GM19035 (cell line): ENCODE measurements at regions not wholly inside any gene's neighbourhood (a gene's known extent, or its start where the extent isn't known, plus 50 kb on each side); places are given as distances from the start of the nearest gene placed in this dataset.

ENCODE experiments used
- ATAC-seq: cut with Tn5 transposase; IDR thresholded peaks from one replicate; pipeline ENCODE4 v1.9.1; 2021; ENCODE audit not compliant: unreplicated experiment

DNA sequence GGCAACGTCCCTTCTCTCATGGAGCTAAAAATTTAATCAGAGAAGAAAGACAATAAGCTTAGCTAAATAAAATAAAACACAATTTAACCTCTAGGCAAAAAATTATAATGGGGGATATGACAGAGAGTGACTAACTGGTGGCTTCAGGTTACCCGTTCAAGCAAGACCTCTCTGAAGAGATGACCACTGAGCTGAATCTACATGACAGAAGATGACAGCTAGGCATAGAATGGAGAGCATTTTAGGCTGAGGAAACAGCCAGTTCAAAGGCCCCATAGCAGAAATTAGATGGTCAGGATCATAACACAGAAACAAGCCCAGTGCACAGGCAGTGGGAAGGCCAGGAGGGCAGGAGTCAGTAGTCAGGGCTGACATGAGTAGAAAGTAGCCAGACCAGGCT is 1094.3 kb downstream of the VRK1 start:
- no peak for ATAC-seq

DNA sequence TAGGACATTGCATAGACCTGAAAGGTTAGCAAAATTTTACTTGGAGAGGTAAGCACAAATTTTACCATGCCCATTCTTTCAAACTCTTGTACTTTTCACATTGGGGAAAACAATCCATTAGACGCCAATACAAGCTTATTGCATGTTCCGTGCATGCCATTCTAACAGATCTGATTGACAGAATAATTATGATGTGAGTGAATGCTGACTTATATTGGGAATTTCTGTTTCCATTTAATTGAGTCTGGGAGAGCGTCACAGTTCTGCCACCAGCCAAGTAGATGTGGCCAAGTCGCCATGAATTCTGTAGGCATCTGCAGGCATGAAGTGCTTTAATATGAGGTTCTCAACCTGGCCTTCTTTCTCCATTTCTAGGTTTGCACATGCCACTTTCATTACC is 1097.4 kb downstream of the VRK1 start:
- ATAC-seq = no peak

DNA sequence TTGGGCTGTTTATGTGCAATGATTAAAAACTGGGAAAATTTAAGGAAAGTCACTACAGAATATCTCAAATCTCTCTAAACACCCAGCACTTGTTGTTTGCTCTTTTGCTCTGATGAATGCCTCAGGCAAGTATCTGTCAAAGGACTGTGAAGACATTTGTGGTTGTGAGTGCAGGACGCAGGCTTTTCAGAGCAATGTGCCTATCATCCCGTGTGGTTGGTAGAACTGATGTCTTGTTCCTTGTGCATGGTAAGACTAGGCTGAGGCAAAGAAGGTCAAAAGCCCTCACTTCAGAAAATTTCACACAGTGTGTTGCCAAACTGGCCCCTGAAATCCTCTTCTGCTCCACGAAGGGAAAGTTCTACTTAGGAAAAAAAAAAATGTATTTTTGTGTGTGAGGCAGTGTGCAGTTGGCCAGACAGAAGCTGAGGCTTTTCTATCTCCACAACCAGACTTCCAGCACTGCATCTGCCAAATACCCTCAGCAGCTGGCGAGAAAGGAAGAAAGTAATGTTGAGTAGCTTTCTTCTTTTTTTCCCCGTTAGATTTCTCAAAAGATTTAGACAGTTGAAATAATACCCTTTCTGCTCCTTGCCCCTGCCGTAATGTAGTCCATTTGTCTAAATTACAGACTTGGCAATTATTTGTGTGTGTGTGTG is 1103.1 kb downstream of the VRK1 start:
- ATAC-seq = no peak

DNA sequence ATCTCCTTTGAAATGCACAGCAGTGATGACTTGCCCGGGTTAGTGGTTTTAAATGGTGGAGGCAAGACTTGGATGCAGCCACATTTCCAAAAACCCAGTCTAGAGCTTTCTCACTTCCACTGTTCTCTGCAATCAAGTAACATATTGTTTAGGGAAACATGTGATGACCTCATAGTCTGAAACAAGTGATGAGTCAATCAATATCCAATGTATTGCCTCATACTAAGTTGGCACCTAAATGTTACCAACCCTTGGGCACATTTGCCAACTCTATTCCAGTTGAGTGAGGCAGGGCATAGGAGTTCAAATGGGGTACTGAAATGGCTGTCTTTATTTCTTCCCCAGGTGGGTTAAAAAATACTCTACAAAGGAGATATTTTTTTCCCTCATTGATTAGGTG is 1105.4 kb downstream of the VRK1 start:
- no peak for ATAC-seq

DNA sequence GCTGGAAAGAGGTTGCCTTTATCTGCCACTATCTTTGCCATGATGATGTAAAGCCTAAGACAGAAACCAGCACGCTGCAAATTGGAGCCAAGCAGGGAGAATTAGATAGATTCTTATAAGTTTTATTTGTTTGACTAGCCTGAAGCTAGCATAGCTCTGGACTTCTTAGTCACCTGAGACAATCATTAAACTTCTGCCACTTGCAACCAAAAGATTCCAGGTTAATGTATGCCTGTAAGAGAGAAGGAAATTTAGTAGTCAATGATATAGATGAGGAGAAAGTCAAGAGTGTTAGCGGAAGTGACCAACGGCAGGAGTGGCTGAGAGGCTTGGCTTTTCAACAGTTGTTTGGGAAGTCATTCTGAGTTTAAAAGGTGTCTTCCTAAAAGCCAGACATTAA is 1106.6 kb downstream of the VRK1 start:
- ATAC-seq = no peak

DNA sequence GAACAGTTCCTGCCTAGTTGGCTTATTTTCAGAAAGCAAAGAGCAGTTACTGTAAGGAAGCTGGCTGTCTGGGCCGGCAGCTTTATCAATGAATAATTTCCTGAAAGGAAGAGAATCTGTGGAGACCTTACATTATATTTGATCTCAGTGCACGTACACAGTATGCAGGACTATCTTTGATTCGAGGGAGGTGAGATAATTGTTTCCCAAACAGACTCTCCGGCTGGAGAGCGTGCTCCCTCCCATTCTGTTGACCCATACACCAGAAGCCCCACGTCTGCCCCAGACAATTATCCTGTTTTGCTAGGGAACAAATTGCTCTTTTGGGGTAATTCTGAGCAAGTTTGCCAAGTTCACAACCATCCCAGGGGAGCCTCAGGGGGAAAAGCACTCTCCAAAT is 1115.0 kb downstream of the VRK1 start:
- ATAC-seq = no peak

DNA sequence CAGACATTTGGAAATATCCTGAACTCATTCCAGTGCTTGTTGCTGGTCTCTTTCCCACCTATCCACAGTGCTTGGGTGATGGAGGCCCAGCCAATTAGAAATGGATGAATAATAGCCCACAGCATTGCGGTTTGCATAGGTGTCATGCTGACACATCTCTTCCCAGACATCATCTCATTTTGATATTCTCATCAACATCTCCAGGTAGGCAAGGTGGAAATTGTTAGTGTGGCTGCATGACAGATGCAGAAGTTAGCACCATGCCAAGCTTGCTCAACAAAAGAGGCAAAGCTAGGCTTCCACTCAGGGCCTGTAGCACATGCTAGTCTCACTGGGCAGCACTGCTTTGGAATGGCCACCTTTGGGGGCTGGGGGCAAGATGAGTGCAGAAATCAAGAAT is 1118.9 kb downstream of the VRK1 start:
- ATAC-seq = no peak

DNA sequence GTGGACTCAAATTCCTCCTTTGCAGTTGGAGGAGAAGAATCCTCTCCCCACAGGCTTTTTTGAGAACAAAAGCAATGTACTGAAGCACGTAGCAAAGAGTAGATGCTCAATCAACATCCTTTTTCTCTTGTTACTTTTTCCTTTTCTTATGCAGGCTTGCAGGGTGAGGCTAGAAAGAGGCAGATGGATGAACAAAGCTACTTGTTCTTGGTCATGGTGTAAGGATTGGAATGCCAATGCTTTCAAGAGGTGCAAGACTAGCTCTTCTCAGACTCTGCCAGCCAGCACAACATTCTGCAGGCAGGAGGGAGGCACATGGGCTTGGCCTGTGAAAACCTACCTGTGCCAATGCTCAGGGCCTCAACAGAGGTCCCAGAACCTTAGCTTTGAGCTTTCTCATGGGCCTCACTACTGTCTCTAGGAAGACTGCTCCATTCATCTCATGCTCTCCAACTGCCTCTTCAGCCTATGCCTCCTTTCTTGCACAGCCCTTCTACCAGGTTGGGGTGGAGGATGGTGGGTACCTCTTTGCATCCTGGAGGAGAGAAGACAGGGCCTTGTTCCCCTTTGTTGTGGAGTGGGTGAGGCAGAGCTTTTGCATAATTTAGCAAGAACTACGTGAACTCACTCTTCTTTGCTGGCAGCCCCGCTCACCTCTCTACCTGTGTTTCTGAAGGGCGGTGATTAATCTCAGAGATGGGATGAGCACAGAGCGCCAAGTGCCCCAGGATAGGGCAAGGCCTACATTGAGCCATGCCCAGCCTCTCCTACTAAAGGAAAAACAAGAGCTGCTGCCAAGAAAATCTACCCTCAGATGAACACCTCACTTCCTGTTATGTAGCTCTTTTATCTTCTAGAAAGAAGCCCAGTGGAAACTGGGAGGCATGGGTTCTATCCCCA is 1119.7 kb downstream of the VRK1 start:
- no peak for ATAC-seq

DNA sequence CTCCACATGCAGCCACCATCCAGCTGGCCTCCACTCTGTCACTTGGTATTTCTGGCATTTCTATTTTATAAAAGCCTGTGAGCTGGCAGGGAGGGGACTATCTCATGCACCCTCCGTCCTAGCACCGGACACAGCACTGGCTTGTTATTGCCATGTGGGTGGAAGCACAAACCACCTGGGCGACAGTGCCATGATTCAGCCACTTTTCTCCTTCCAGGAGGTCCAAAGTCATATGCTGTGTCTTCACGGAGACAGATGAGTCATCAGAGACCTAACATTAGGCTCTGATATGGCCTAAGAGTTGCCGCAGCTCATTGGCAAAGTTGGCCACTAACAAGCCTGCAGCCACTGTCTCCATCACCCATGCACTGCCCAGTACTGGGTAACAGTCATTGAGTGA is 1123.0 kb downstream of the VRK1 start:
- no peak for ATAC-seq

DNA sequence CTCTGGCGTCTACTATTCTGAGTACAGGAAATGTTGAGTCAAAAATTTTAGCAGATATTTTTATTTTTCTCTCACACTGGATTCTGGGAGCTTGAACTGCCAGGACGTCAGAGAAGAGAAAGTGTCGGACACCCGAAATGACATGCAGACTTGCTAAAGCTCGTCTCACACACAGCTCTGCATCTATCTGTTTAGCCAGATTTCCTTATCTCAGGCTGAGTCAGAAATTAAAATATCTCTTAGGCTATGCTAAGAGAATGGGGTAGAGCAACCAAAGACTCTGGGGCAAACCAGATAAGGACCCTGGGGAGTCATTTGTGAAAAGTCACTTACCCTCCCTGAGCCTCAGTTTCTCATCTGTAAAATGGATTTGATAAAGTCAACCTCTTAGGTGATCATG is 1124.1 kb downstream of the VRK1 start:
- no peak for ATAC-seq

DNA sequence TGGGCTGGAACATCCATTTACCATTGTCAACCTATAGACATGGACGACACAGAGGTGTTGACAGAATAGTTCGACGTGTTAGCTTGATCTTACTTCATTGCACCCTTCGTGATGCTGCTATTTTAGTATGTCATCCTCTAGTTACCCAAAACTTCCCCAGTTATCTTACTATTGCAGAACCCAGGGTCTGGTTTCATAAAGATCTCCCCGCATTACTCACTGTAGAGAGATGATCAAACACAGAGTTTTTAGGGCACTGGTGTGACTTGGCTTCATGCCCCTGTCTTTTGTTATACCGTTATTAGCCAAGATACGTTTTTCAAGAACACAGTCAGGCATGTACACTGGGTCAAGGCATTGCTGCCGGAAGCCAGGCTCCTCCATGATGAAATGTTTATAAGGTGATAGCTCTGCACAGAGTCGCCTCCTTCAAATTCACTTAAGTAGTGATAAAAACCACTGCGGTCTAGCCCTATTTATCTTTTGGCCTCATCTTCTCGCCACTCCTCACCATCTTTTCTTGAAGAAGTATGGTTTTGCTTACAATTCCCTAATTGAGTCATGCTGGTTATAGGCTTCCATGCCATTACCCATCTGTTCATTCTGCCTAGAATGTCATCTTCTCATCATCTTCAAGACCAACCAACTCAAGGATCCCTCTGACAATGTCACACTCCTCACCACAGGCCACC is 1127.9 kb downstream of the VRK1 start:
- ATAC-seq = no peak

DNA sequence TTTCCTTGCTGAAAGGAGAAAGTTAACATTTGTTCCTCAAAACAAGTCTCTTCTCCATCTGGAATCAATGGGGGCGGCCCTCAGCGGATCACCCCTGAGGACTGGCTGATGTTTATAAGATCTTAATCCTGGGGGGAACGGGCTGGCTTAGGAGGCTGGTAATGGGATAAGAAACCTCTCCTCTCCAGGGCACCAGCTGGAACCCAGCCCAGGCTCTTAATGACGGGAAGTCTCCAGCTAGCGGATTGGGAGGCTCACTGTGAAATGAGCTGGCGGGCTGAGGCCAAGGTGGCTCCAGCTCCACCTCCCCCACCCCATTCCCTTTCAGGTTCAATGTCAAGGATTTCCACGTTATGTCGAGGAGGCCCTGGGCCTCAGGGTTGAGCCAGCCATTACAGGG is 1133.0 kb downstream of the VRK1 start:
- no peak for ATAC-seq

DNA sequence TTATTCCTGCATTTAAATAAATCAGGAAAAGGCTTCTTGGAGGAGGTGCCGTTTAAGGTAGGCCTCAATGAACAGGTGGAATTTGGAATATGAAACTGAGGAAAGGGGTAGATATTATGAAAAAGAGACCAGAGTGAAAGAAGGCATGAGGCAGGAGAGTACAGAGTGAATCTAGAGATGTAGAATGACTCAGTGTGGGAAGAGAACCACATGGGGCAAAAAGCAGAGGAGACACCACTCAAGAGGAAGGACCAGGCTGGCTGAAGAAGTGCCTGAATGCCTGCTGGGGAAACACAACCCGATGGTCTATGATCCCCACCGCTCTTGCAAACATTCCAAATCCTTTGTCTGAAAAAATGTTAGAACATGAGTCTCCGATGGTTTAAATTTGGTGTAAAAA is 1134.1 kb downstream of the VRK1 start:
- no peak for ATAC-seq

DNA sequence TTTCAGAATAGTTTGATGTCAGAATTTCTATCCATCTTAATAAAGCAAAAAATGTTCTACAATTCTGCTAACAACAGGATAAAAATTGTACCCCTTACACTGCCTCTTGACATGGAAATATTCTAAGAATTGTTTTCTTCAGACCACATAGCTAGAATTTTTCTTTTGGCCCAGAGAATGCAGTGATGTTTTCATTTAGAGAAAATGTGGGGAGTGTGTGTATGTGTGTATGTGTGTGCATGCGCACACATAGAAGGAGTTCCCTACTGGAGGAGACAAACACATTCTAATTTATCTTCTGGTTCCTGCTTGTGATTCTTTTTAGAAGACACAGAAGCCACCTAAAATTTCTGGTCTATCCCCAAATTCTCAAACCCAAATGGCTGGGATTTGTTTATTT is 1145.7 kb downstream of the VRK1 start:
- no peak for ATAC-seq

DNA sequence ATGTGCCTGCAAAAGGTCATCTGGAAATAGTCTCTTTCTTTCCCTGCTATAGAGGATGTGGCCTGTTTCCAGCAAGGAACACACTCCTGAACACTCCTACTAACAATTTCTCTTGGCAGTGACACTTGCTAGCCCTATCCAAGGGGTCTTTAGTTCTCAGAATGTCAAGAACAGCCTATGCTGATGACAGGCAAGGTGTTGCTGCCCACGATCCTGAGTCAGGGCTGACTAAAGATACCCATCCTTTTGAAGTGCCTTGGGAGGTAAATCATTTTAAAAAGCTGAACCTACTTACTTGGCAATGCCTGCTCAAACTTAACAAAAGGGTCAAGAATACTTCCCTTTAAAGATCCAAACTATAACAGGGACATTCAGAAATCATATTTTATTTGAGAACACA is 1146.4 kb downstream of the VRK1 start:
- ATAC-seq = no peak

DNA sequence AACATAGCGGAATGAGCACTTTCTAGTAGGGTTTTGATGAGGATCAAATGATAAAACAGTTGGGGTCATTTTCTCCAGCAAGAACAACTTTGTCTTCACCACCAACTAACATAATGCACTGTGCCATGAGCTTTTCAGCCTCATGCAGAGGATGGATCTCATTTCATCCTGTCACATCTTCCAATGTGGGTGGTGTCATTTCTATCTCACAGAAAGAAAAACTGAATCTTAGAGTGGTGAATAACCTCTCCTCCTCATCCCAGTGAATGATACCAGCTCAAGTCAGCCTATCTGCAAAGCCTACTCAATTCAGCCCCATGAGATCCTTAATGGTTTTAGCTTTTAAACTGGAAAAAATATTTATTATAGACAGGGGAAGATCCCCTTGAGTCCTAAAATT is 1147.2 kb downstream of the VRK1 start:
- no peak for ATAC-seq

DNA sequence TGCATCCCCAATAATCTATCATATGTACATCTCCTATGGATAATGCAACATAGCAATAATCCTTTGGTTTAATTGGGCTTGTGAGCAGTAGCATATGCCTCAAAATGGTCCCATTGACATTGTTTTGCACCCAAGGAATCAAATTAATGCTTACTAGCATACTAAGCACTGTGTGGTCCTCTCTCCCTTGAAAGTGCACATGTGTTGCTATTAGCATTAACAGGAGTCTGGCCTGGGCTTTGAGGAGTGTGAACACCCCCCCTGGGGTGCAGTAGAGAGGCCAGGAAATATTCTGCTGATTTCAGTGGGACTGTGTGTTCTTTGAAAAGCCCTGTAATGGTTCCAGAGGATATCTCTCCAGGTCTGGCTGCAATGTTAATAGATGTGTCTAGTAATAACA is 1148.4 kb downstream of the VRK1 start:
- ATAC-seq = no peak

DNA sequence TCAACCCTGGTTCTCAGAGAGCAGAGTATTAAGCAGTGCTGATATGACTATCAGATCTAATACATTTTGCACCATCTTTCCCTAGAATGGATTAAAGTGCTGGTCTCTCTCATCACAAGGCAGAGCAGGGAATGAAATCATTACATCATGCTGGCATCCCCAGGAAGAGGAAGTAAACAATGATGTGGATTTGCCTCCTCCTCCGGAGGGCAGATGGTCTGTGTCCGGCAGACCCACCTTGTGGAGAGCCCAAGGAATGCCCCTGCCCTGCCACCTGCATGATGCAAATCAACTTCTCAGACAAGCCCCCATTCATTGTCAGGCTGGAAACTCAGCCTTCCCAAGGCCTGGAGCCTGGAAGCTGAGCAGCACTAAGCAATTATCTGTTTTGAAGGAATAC is 1149.1 kb downstream of the VRK1 start:
- ATAC-seq = no peak

DNA sequence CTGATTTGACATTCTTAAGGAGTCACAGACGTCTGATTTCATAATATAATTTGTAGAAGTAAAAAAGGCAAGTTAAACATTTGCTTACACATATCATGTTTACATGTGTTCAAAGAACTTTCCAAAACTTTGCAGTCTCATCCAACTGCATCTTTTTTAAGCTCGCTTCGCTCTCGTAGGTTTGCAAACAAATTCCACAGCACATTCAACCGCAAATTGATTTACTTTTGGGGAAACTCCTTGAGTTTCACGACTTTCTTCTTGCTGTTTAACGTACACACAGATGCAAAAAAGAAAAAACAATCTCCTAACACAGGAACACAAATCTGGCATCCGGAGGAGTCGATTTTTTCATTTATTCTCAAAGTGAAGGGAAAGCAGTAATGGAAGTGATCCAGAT is 1149.5 kb downstream of the VRK1 start:
- no peak for ATAC-seq

DNA sequence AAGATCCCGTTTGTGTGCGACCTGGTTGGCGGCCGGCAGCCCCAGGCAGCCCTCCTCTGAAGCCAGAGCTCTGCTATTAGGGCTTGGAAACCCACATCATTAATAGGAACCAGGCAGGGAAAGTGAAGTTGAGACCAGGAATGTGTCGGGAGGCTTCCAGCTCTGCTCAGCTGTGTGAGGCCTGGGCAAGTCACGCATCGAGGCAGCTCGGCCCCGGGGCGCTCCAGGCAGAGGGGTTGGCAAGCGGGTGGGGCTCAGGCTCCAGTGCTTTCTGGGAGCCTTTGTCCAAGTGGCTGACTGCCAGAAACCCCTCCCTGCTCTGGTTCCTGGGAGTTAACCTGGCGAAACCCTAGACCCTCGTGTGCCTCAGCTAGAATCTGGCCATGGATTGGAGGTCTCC is 1151.7 kb downstream of the VRK1 start:
- ATAC-seq = no peak

DNA sequence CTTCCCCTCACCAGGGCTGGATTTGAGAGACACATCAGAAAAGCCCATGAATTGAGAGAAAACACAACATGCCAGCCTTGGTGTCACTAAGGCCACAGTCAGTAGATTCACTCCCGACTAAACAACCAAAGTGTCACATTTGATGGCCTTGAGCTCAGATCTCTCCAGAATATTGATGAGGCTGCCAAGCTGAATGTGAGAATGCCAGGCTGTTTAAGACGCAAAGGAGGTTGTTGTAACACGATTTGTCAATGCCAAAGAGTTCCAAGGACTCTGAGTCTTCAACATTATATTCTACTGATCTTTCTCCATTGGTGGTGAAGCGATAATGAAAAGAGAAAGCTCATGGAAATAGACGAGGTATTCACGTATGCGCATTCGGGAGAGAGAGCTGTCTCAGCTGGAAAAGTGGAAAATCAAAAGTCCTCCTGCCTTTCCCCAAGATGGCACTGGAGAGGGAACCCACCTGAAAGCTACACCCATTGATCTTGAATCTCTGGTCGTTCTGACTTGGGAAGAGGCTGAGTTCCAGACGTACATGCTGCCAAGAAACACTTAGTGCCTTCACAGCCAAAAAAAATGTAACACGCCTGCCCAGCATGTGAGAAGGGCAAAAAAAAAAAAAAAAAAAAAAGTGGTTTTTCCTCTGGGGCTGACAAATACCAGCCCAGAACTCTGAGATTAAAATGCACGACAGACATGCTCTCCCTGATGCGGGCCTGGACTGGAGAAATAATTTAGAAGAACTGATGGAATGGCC is 1159.6 kb downstream of the VRK1 start:
- no peak for ATAC-seq
